Naive B cell (primary cell): ENCODE measurements at regions not wholly inside any gene's neighbourhood (a gene's known extent, or its start where the extent isn't known, plus 50 kb on each side); places are given as distances from the start of the nearest gene placed in this dataset.

Source experiments
- ATAC-seq, 2 donors: fragments of 150-1000 bp; cut with Tn5 transposase; 2 replicates each; pipeline ENCODE4 v1.10.0; 2021; ENCODE audit warnings: low read depth in 2 of 2, mild to moderate bottlenecking in 2 of 2, moderate library complexity in 2 of 2
- DNase-seq: peaks from one replicate; pipeline ENCODE4 v3.0.0; 2022
- H3K27ac Mint-ChIP-seq, 6 donors: one replicate each; pipeline ENCODE4 v1.8.0; 2020 to 2022; ENCODE audit warnings: mild to moderate bottlenecking in 6 of 6, mixed read lengths in 6 of 6, moderate library complexity in 5 of 6, inconsistent platforms in 2 of 6
- H3K27me3 Mint-ChIP-seq, 3 donors: one replicate each; pipeline ENCODE4 v1.8.0; 2021 to 2022; ENCODE audit warnings: mixed read lengths in 3 of 3, mild to moderate bottlenecking in 1 of 3
- H3K36me3 Mint-ChIP-seq, 2 donors: one replicate each; pipeline ENCODE4 v1.8.0; 2020 to 2022; ENCODE audit warnings: mixed read lengths in 2 of 2, inconsistent platforms in 1 of 2, mild to moderate bottlenecking in 1 of 2
- H3K4me1 Mint-ChIP-seq, 3 donors: one replicate each; pipeline ENCODE4 v1.8.0; 2020 to 2022; ENCODE audit warnings: mixed read lengths in 3 of 3, inconsistent platforms in 1 of 3, mild to moderate bottlenecking in 1 of 3, moderate library complexity in 1 of 3
- H3K4me3 Mint-ChIP-seq, 8 donors: one replicate each; pipeline ENCODE4 v1.8.0; 2020 to 2022; ENCODE audit warnings: mild to moderate bottlenecking in 8 of 8, mixed read lengths in 8 of 8, moderate library complexity in 8 of 8, inconsistent platforms in 2 of 8
- H3K9me3 Mint-ChIP-seq, 7 donors: one replicate each; pipeline ENCODE4 v1.8.0; 2020 to 2022; ENCODE audit warnings: mixed read lengths in 7 of 7, mild to moderate bottlenecking in 5 of 7, inconsistent platforms in 2 of 7, moderate library complexity in 1 of 7

DNA sequence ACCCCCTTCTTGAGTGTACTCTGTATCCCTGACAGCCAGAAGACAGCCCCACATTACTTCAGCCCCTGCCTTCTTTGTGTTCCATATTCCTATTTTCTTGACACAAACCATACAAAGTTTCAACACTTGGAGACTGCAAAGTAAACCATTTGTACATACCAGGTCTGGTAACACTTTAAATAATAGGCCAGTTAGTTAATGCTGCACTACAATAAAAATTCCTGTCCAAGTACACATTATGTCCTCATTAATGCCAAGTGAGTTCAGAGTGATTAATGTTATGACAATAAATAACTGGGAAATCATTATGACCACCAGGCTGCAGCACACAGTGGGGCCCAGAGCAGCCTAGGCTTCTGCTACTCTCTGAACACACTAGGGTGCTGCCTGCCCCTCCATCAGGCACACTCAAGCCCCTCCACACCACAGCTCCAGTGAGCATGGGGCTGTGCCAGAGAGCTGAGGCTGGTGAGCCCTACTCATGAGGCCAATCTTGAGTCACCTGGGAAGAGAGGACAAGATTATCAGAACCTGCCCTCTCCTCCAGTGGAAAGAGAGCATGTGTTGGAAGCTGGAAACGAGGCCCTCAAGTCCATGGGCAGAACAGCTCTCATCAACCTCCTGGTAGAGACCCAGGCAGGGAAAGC is 138.7 kb downstream of the TTC32 start:
- peaks cover 0 to 8% (median 2%) of the 10 kb centered on the region in 7 donors for H3K9me3 Mint-ChIP-seq
- ATAC-seq (no peak), DNase-seq (no peak)
- no peak overlapping the region for H3K27ac Mint-ChIP-seq
- peaks cover 4 to 19% (median 15%) of the 10 kb centered on the region in 3 donors for H3K27me3 Mint-ChIP-seq
- H3K4me3 Mint-ChIP-seq: no peak overlapping the region
- H3K4me1 Mint-ChIP-seq: no peaks in the 10 kb centered on the region
- H3K36me3 Mint-ChIP-seq: peaks cover 0 to 5% of the 10 kb centered on the region in 2 donors

DNA sequence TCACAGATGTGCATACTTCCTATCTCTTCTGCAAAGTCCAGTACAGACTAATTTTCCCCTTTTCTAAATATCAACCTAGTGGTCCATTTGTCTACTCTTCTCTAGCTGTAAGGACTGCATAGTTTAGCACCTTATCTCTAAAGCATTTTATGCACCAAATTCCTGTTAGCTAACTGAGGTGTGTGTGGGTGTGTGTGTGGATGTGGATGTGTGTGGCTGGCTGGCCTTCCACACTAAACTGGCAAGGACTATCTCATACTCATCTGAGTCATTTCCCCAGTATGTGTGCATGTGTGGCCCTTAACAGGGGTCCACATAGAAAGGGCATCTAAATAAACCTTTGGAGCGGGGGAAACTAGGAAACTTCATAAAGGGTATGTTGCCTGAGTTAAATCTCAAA is 139.6 kb downstream of the TTC32 start:
- no peak for ATAC-seq
- DNase-seq: no peak
- no peak overlapping the region for H3K4me3 Mint-ChIP-seq
- peaks cover 0 to 5% of the 10 kb centered on the region in 2 donors for H3K36me3 Mint-ChIP-seq
- H3K27me3 Mint-ChIP-seq: peaks cover 5 to 19% (median 12%) of the 10 kb centered on the region in 3 donors
- no peak overlapping the region for H3K27ac Mint-ChIP-seq
- H3K9me3 Mint-ChIP-seq: peaks cover 0 to 8% (median 0%) of the 10 kb centered on the region in 7 donors
- no peaks in the 10 kb centered on the region for H3K4me1 Mint-ChIP-seq

DNA sequence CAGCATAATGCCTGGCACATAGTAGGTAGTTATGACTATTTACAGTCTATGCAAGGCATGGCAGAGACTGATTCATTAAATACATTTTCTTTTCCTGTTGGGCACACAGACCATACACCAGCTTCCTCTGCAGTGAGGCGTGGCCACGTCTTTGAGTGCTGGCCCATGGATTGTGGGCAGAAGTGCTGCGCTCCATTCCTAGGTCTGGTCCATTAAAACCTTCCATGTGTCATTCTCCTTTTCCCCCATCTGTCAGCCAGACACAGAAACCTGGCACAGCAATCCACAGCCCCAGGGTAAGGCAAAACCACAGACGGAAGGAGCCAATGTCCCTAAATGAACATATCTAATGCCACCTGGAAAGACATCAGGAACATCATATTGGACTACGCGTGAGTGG is 141.9 kb downstream of the TTC32 start:
- Mint-ChIP-seq H3K27ac (peak overlapping the region in 1 of 6 donors; percentile 35), H3K36me3 (peaks cover 0 to 3% of the 10 kb centered on the region in 2 donors), H3K9me3 (peaks cover 0 to 4% (median under 1%) of the 10 kb centered on the region in 7 donors), H3K4me1 (no peaks in the 10 kb centered on the region), H3K4me3 (no peak overlapping the region), H3K27me3 (peaks cover 8 to 23% (median 12%) of the 10 kb centered on the region in 3 donors)
- DNase-seq: no peak
- ATAC-seq: no peak

DNA sequence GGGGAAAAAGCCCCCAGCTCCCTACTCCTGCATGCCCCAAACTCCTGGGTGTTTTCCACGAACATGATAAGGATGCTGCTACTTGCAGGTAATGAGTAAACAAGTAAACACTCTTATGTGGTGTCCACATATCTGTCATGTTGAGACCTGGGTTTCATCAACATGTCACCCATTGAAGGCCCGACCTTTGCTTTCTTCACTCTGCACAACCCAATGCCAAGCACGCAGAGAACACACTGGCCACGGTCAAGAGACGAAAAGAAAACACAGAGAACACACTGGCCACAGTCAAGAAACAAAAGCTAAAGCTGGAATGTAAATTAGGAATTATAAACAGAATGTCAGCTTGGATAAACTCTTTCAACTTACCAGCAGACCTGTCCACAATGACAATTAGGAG is 143.1 kb downstream of the TTC32 start:
- Mint-ChIP-seq H3K4me3 (no peak overlapping the region), H3K9me3 (peaks cover 0 to 4% (median 0%) of the 10 kb centered on the region in 7 donors), H3K36me3 (no peaks in the 10 kb centered on the region), H3K4me1 (no peaks in the 10 kb centered on the region), H3K27ac (no peak overlapping the region), H3K27me3 (peaks cover 13 to 31% (median 15%) of the 10 kb centered on the region in 3 donors)
- ATAC-seq: no peak
- no peak for DNase-seq

DNA sequence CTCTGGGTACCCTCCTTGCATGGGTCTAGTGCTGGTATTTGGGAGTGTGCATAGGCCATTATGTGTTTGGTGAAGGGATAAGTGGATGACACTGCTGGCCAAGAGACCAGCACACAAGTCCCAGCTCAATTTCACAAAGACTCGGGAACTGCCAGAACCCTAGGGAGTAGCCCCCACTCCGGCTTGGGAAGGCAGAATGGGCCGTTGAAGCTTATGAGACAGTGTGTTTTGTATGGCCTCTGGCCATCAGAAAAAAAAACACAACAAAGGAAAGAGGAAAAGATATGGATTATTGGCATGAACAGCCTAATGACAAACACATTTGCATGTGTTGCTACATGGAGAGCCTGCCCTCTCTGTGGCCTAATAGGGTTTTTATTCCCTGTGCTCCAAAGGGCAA is 144.2 kb downstream of the TTC32 start:
- no peaks in the 10 kb centered on the region for H3K36me3 Mint-ChIP-seq
- peaks cover 21 to 34% (median 26%) of the 10 kb centered on the region in 3 donors for H3K27me3 Mint-ChIP-seq
- no peak overlapping the region for H3K4me3 Mint-ChIP-seq
- no peak for ATAC-seq
- DNase-seq: no peak
- H3K4me1 Mint-ChIP-seq: no peaks in the 10 kb centered on the region
- H3K27ac Mint-ChIP-seq: no peak overlapping the region
- H3K9me3 Mint-ChIP-seq: peaks cover 0 to 4% (median 0%) of the 10 kb centered on the region in 7 donors

DNA sequence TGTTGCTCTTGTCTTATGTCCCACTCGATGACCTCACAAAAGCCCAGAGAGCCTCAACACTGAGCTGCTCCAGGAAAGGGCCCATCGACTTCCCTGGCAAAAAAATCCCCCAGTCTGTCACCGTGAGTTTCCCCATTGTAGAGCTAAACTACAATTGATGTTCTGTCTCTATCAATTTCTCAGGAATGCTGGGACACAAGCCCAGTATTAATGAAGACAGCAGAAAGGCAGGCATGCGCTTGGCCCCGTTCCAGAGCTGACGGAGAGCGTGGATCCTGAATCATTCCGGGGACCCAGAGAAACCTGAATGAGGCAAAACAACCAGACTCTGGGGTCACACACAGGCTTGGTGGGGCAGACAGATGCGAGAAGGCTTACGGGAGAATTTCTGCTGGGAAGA is 146.9 kb downstream of the TTC32 start:
- peaks cover 0 to 4% (median 0%) of the 10 kb centered on the region in 7 donors for H3K9me3 Mint-ChIP-seq
- H3K27ac Mint-ChIP-seq: no peak overlapping the region

DNA sequence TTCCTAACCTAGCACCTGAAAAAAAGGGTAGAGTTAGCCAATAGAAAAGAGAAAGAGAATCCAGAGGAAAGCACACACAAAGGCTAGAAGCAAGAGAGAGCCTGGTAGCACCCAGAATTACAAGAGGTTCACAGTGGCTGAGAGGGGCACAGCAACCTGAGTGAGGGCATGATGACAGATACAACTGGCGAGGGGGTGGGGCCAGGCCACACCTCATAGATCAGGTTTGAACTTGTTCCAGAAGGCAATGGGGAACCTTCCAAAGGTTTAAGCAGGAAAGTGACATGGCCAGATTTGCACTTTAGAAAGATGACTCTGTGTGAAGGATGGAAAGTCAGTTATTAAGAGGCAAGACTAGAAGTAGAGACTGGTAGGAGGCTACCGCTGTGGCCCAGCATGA is 148.0 kb downstream of the TTC32 start:
- Mint-ChIP-seq H3K36me3 (no peaks in the 10 kb centered on the region), H3K27ac (peak overlapping the region in 1 of 6 donors; percentile 23), H3K27me3 (peaks cover 19 to 34% (median 27%) of the 10 kb centered on the region in 3 donors), H3K4me1 (no peaks in the 10 kb centered on the region), H3K9me3 (peaks cover 0 to 4% (median 0%) of the 10 kb centered on the region in 7 donors), H3K4me3 (no peak overlapping the region)
- no peak for ATAC-seq
- no peak for DNase-seq

More for the DNA sequence above, 146.9 kb downstream of the TTC32 start:
- H3K4me1 Mint-ChIP-seq: no peaks in the 10 kb centered on the region
- no peak overlapping the region for H3K4me3 Mint-ChIP-seq
- DNase-seq (no peak), ATAC-seq (no peak)
- no peaks in the 10 kb centered on the region for H3K36me3 Mint-ChIP-seq
- peaks cover 20 to 33% (median 27%) of the 10 kb centered on the region in 3 donors for H3K27me3 Mint-ChIP-seq

DNA sequence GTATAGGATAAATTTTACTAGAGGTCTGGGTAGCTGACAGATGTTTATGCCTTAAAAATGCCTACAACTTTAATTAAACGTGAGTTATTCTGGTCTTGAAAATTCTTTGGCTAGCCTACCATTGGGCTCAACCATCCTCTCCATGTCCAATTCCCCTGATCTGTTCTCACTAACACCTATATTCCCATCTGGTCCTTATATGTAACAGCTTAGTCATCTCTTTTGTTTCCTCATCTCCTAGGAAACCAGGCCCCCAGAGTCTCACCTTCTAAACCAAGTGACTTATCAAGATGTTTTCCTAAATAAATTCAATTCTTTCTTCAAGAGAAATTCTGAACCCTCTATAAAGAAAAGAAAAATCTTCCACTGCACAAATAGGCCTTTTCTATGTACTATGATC is 148.5 kb downstream of the TTC32 start:
- ATAC-seq: no peak
- peaks cover 0 to 4% (median 0%) of the 10 kb centered on the region in 7 donors for H3K9me3 Mint-ChIP-seq
- peaks cover 16 to 34% (median 27%) of the 10 kb centered on the region in 3 donors for H3K27me3 Mint-ChIP-seq
- H3K4me3 Mint-ChIP-seq: no peak overlapping the region
- H3K27ac Mint-ChIP-seq: no peak overlapping the region
- no peaks in the 10 kb centered on the region for H3K4me1 Mint-ChIP-seq
- no peaks in the 10 kb centered on the region for H3K36me3 Mint-ChIP-seq
- DNase-seq: no peak

DNA sequence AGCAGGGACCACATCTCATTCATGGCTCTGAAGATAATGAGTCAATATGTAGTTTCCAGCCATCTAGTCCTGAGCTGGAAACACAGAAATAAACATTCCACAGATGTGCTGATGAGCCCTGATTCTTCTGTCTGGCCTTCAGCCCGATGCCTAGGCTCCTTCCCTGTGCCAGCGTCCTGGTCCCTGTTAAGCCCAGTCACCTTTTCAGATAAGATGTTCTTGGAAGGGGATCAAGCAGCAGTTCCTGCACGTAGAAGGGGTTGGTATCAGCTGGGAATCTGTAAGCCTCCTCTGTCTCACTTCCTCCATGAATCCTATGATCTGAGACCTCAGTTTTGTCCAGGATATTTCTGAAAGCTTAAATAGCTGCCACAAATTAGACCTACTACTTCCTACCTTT is 149.3 kb downstream of the TTC32 start:
- ATAC-seq: no peak
- Mint-ChIP-seq H3K4me3 (no peak overlapping the region), H3K9me3 (peaks cover 0 to 4% (median 0%) of the 10 kb centered on the region in 7 donors), H3K27ac (no peak overlapping the region), H3K4me1 (no peaks in the 10 kb centered on the region), H3K36me3 (no peaks in the 10 kb centered on the region), H3K27me3 (peaks cover 16 to 33% (median 27%) of the 10 kb centered on the region in 3 donors)
- DNase-seq: no peak

DNA sequence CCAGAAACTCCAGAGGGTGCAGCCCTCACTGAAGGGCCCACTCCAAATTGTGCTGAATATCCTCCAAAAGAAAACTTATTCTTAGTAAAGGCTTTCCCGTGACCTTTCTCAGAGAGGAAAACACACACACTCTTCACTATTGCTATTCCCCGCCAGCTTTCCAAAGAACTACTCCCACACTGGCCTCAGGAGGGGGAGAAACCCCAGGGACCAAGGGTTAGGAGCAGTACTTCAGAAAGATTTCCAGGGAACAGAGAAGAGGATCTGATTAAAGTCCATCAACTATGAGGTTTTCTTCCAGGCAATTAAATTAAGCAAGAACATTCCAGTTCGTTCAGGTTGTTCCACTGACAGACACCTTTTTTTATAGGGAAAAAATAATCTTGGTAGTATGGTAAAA is 150.2 kb downstream of the TTC32 start:
- H3K9me3 Mint-ChIP-seq: peaks cover 0 to 3% (median 0%) of the 10 kb centered on the region in 7 donors
- no peaks in the 10 kb centered on the region for H3K4me1 Mint-ChIP-seq
- H3K27me3 Mint-ChIP-seq: peaks cover 16 to 26% (median 23%) of the 10 kb centered on the region in 3 donors
- no peak for ATAC-seq
- H3K4me3 Mint-ChIP-seq: no peak overlapping the region
- H3K36me3 Mint-ChIP-seq: no peaks in the 10 kb centered on the region
- DNase-seq: no peak
- H3K27ac Mint-ChIP-seq: no peak overlapping the region

DNA sequence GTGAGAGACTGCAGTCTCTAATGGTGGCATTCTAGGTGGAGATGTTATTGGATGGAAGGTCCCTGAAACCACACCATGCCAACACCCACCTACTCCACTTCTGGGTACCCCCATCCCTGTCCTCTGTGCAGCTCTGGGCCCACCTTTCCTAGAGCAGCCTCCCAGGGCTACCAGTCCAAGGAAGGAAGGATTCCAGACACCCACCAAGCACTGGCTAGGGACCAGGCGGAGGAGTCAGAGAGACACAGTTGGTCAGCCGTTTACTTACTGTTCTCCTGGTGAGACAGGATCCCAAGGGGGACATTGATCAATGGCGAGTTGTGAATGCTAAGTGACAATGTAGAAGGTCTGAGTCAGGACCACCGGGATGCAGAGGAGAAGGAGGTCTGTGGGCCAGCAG is 151.6 kb downstream of the TTC32 start:
- H3K36me3 Mint-ChIP-seq: no peaks in the 10 kb centered on the region
- no peak for DNase-seq
- no peaks in the 10 kb centered on the region for H3K4me1 Mint-ChIP-seq
- H3K4me3 Mint-ChIP-seq: no peak overlapping the region
- ATAC-seq: no peak
- H3K27ac Mint-ChIP-seq: no peak overlapping the region
- peaks cover 16 to 26% (median 23%) of the 10 kb centered on the region in 3 donors for H3K27me3 Mint-ChIP-seq
- H3K9me3 Mint-ChIP-seq: peaks cover 0 to 3% (median 0%) of the 10 kb centered on the region in 7 donors

DNA sequence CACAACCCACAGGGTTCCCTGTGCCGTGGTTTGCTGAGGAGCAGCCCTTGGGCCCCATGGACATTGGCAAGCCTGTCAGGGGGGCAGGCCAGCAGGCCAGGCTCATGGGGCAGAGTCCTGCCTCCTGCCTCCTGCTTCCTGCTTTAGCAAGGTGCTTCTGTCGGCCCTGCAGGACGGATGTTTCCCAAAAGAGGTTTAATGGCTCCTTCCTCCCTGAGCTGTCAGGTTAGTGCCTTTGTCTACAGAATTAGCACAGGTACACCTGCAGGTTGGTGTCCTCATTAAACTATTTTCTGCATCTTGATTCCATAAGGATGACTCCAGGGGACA is 152.3 kb downstream of the TTC32 start:
- Mint-ChIP-seq H3K27me3 (peaks cover 16 to 26% (median 23%) of the 10 kb centered on the region in 3 donors), H3K9me3 (no peaks in the 10 kb centered on the region), H3K27ac (peak overlapping the region in 1 of 6 donors; percentile 40), H3K4me1 (no peaks in the 10 kb centered on the region), H3K4me3 (no peak overlapping the region), H3K36me3 (no peaks in the 10 kb centered on the region)
- ATAC-seq (no peak), DNase-seq (no peak)

DNA sequence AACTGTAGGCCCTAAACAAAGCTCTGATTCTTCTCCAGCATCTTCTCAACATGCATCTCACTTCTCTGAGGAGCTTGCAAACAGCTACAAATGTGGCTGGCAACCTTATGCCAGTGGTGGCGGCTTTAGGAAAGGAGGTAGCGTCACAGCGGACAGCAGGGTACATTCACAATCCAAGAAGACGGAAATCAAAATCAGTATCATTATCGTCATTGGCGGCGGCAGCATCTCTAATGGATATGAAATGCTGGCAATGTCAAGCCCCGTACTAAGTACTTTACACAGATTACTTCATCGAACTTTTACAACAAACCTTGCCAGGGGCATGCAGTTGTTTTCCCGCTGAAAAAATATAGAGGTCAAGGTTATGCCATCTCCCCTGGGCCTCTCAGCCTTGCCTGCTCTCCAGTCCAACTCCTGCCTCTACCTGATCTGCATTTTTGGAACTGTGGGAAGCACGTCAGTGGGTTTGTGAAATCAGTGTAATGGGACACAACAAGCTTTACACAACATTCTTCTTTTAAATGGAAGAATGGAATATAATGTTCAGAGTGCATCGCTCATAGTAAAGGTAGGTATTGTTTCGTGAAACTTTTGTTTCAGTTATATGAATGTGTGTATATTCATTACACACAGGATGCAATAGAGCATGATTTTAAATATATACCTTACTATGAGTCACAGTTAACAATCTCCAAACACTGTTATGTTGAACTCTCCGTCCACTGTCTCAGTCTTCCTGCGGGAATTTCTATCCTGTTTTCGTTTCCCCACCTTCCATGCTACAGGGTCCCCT is 152.9 kb downstream of the TTC32 start:
- Mint-ChIP-seq H3K4me1 (no peaks in the 10 kb centered on the region), H3K4me3 (no peak overlapping the region), H3K9me3 (no peaks in the 10 kb centered on the region), H3K27me3 (peaks cover 16 to 21% (median 20%) of the 10 kb centered on the region in 3 donors), H3K36me3 (no peaks in the 10 kb centered on the region), H3K27ac (peak overlapping the region in 1 of 6 donors; percentile 40)
- DNase-seq: no peak
- ATAC-seq: no peak

DNA sequence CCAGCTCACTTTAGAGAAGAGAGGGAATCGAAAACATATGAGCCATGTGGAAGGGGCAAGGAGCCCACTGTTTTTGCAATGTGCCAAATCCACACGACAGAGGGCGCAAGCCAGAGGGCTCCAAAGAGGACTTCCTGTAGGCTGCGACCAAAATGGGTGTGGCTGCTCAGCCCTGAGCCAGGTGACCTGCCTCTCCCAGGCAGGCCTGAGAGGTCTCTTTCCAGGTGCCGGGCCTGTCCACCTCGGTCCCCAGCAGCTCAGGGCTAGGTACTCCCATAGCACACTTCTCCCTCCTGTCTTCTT is 153.8 kb downstream of the TTC32 start:
- DNase-seq (no peak), ATAC-seq (no peak)
- no peaks in the 10 kb centered on the region for H3K36me3 Mint-ChIP-seq
- H3K27me3 Mint-ChIP-seq: peaks cover 11 to 14% (median 12%) of the 10 kb centered on the region in 3 donors
- no peak overlapping the region for H3K4me3 Mint-ChIP-seq
- H3K27ac Mint-ChIP-seq: no peak overlapping the region
- no peaks in the 10 kb centered on the region for H3K9me3 Mint-ChIP-seq
- H3K4me1 Mint-ChIP-seq: no peaks in the 10 kb centered on the region
